SK-N-SH (cell line): ENCODE measurements at regions not wholly inside any gene's neighbourhood (a gene's known extent, or its start where the extent isn't known, plus 50 kb on each side); places are given as distances from the start of the nearest gene placed in this dataset.

Experiments used
- JUND ChIP-seq: IDR thresholded peaks from 2 replicates; pipeline ENCODE4 v1.4.0; 2012
- TF ChIP-seq, protein P1 (sequence below): IDR thresholded peaks from 2 replicates; pipeline ENCODE4; 2012

GRCh38 chr16:35692824-35693223, 2233.4 kb downstream of the TP53TG3F start:
- TF ChIP-seq, protein P1, sequence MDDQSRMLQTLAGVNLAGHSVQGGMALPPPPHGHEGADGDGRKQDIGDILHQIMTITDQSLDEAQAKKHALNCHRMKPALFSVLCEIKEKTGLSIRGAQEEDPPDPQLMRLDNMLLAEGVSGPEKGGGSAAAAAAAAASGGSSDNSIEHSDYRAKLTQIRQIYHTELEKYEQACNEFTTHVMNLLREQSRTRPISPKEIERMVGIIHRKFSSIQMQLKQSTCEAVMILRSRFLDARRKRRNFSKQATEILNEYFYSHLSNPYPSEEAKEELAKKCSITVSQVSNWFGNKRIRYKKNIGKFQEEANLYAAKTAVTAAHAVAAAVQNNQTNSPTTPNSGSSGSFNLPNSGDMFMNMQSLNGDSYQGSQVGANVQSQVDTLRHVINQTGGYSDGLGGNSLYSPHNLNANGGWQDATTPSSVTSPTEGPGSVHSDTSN = no peak
- no peak for TF ChIP-seq JUND
